ENCODE measurements at regions not wholly inside any gene's neighbourhood (a gene's known extent, or its start where the extent isn't known, plus 50 kb on each side); places are given as distances from the start of the nearest gene placed in this dataset.

- TF ChIP-seq CTCF (IDR thresholded peaks at IDR 0.05; ENCODE audit: control insufficient read depth, extremely low read depth, insufficient read depth), result no peak
Measured at GRCh38 chr3:168995129-168995528, 668.4 kb downstream of the MECOM start.

GRCh38 chr3:168991803-168992202 is 671.7 kb downstream of the MECOM start:
- TF ChIP-seq CTCF (IDR thresholded peaks at IDR 0.05; ENCODE audit: control insufficient read depth, extremely low read depth, insufficient read depth), result no peak
- no peak overlapping the region for H3K4me3 ChIP-seq (ENCODE audit: low read depth, low read length)
- DNase-seq (ENCODE audit: low read depth), result no peak

More at GRCh38 chr3:168995129-168995528, 668.4 kb downstream of the MECOM start:
- no peak for DNase-seq (ENCODE audit: low read depth)
- no peak overlapping the region for H3K4me3 ChIP-seq (ENCODE audit: low read depth, low read length)

GRCh38 chr3:168990621-168991020 is 672.9 kb downstream of the MECOM start:
- no peak for DNase-seq (ENCODE audit: low read depth)
- H3K4me3 ChIP-seq (ENCODE audit: low read depth, low read length), result no peak overlapping the region
- no peak for TF ChIP-seq CTCF (IDR thresholded peaks at IDR 0.05; ENCODE audit: control insufficient read depth, extremely low read depth, insufficient read depth)

GRCh38 chr3:168990134-168990533 is 673.4 kb downstream of the MECOM start:
- no peak for DNase-seq (ENCODE audit: low read depth)
- H3K4me3 ChIP-seq (ENCODE audit: low read depth, low read length), result no peak overlapping the region
- no peak for TF ChIP-seq CTCF (IDR thresholded peaks at IDR 0.05; ENCODE audit: control insufficient read depth, extremely low read depth, insufficient read depth)

GRCh38 chr3:168989396-168989795 is 674.1 kb downstream of the MECOM start:
- DNase-seq (ENCODE audit: low read depth), result no peak
- H3K4me3 ChIP-seq (ENCODE audit: low read depth, low read length), result no peak overlapping the region
- TF ChIP-seq CTCF (IDR thresholded peaks at IDR 0.05; ENCODE audit: control insufficient read depth, extremely low read depth, insufficient read depth), result no peak

GRCh38 chr3:168988853-168989252 is 674.7 kb downstream of the MECOM start:
- DNase-seq (ENCODE audit: low read depth), result no peak
- no peak overlapping the region for H3K4me3 ChIP-seq (ENCODE audit: low read depth, low read length)
- TF ChIP-seq CTCF (IDR thresholded peaks at IDR 0.05; ENCODE audit: control insufficient read depth, extremely low read depth, insufficient read depth), result no peak

GRCh38 chr3:168984872-168985271 is 678.6 kb downstream of the MECOM start:
- TF ChIP-seq CTCF (IDR thresholded peaks at IDR 0.05; ENCODE audit: control insufficient read depth, extremely low read depth, insufficient read depth), result no peak
- no peak for DNase-seq (ENCODE audit: low read depth)
- H3K4me3 ChIP-seq (ENCODE audit: low read depth, low read length), result no peak overlapping the region
